ENCODE measurements at regions not wholly inside any gene's neighbourhood (a gene's known extent, or its start where the extent isn't known, plus 50 kb on each side); places are given as distances from the start of the nearest gene placed in this dataset.

GRCh38 chr4:144592264-144592663 is 53.7 kb upstream of the HHIP start:
- H3K36me3 Mint-ChIP-seq (ENCODE audit: low read depth), result peaks cover 4% of the 10 kb centered on the region
- peaks cover 8% of the 10 kb centered on the region for H3K9me3 Mint-ChIP-seq
- no peaks in the 10 kb centered on the region for H3K27me3 Mint-ChIP-seq (ENCODE audit: low read depth)
- H3K27ac Mint-ChIP-seq (ENCODE audit: unreplicated experiment), result no peak overlapping the region
- no peak overlapping the region for H3K4me3 Mint-ChIP-seq
- H3K4me1 Mint-ChIP-seq, result peaks cover 6% of the 10 kb centered on the region
- no peak for TF ChIP-seq CTCF (conservative IDR thresholded peaks at IDR 0.05)
- no peak for DNase-seq (ENCODE audit: low read depth, low spot score)

DNA sequence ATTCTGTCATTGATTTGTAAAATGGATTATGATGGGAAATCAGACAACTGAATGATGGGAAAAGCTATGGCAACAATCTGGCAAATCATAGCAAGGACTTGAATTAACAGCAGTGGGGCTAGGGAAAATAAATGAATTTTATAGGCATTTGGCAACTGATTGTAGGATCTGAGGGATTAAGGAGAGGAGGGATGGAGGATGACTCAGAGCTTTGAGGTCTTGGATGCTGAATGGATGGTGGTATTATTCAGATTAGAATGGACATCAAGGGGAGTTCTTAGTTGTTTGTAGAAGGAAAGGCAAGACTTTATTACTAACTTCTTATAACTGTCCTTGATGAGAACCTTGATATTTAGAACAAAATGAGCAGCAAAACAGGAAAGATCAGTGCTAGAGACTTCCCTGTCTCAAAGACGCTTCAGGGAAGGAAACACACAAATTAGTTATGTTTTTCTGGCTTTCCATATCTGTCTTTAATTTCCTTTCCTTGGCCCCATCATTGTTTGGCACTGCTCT is 51.4 kb upstream of the HHIP start:
- no peaks in the 10 kb centered on the region for H3K27me3 Mint-ChIP-seq (ENCODE audit: low read depth)
- no peaks in the 10 kb centered on the region for H3K36me3 Mint-ChIP-seq (ENCODE audit: low read depth)
- peaks cover 3% of the 10 kb centered on the region for H3K9me3 Mint-ChIP-seq
- no peak for DNase-seq (ENCODE audit: low read depth, low spot score)
- no peak overlapping the region for H3K4me3 Mint-ChIP-seq
- TF ChIP-seq CTCF (conservative IDR thresholded peaks at IDR 0.05), result no peak
- no peaks in the 10 kb centered on the region for H3K4me1 Mint-ChIP-seq
- no peak overlapping the region for H3K27ac Mint-ChIP-seq (ENCODE audit: unreplicated experiment)

GRCh38 chr4:144595681-144596080 is 50.3 kb upstream of the HHIP start:
- Mint-ChIP-seq H3K4me1 (no peaks in the 10 kb centered on the region), H3K27ac (ENCODE audit: unreplicated experiment) (no peak overlapping the region), H3K27me3 (ENCODE audit: low read depth) (no peaks in the 10 kb centered on the region), H3K36me3 (ENCODE audit: low read depth) (no peaks in the 10 kb centered on the region), H3K4me3 (no peak overlapping the region), H3K9me3 (no peaks in the 10 kb centered on the region)
- DNase-seq (ENCODE audit: low read depth, low spot score), result no peak
- no peak for TF ChIP-seq CTCF (conservative IDR thresholded peaks at IDR 0.05)

All from neural crest cell (in vitro differentiated cells).